Endothelial cell of umbilical vein (primary cell): ENCODE measurements at regions not wholly inside any gene's neighbourhood (a gene's known extent, or its start where the extent isn't known, plus 50 kb on each side); places are given as distances from the start of the nearest gene placed in this dataset.
"Not testable (repeated sequence)": the region's sequence is repeated elsewhere in the genome, so short reads cannot be mapped to it uniquely, and the experiment has no call there.

Experiments
- BruUV-seq: library from RNA; stranded (reverse); fragments of 400-500 nt; replicated peaks from 2 replicates; lab custom pipeline; 2021; lab: Mats Ljungman, UMichigan
- CTCF ChIA-PET: fragments of 300-600, 350-600 bp; sonication (Branson Sonifier 250); formaldehyde crosslinking; loops from one replicate; lab custom pipeline; 2021; ENCODE audit warnings: antibody characterized with exemption, inconsistent platforms; lab: Charles Lee
- POLR2A ChIA-PET: fragments of 300-600, 350-600 bp; sonication (Branson Sonifier 250); formaldehyde crosslinking; loops from one replicate; lab custom pipeline; 2021; ENCODE audit warnings: antibody characterized with exemption, inconsistent platforms; lab: Charles Lee
- DNase-seq: peaks from one replicate; pipeline ENCODE4 v3.0.0-alpha.2; 2011; ENCODE audit warnings: low read depth, low spot score
- FAIRE-seq: peaks from 2 replicates; lab custom pipeline; 2011; peaks lifted over from hg19 to GRCh38; lab: Jason Lieb, UNC
- H2AFZ ChIP-seq: 2 replicates; pipeline ENCODE4 v1.6.0; 2012; ENCODE audit warnings: low read depth, low read length, control low read depth, inconsistent platforms
- H3K27ac ChIP-seq: 2 replicates; pipeline ENCODE4 v1.5.1; 2011; ENCODE audit warnings: low read depth, mild to moderate bottlenecking, control low read depth, low read length, moderate library complexity; ENCODE audit not compliant: insufficient read depth
- H3K27me3 ChIP-seq, 2 experiments: 2 replicates each; pipeline versions ENCODE4 v1.6.0 to v1.6.1; 2011; ENCODE audit warnings: low read length in 2 of 2, mixed read lengths in 1 of 2; ENCODE audit not compliant: control insufficient read depth in 2 of 2, insufficient read depth in 2 of 2
- H3K36me3 ChIP-seq, 2 experiments: 2 replicates in 1 of 2; 3 replicates in 1 of 2; pipeline ENCODE4 v1.5.1; 2011; ENCODE audit warnings: low read length in 2 of 2, mild to moderate bottlenecking in 1 of 2, moderate library complexity in 1 of 2; ENCODE audit not compliant: control insufficient read depth in 2 of 2, insufficient read depth in 2 of 2; ENCODE audit errors: extremely low read depth in 1 of 2
- H3K4me1 ChIP-seq: 3 replicates; pipeline ENCODE4 v1.5.1; 2011; ENCODE audit warnings: mild to moderate bottlenecking, low read length; ENCODE audit not compliant: control insufficient read depth, insufficient read depth; ENCODE audit errors: extremely low read depth
- H3K4me2 ChIP-seq: 2 replicates; pipeline ENCODE4 v1.6.1; 2011; ENCODE audit warnings: low read length, control low read depth, mixed read lengths; ENCODE audit not compliant: insufficient read depth
- H3K4me3 ChIP-seq, 3 experiments: fragments of 200-600 bp in 1 of 3; sonication (generic), shearing (Covaris generic) in 1 of 3; replicated peaks in 1 of 3; 2 replicates each; pipeline ENCODE4 v1.5.1; 2011 to 2016; ENCODE audit warnings: control low read depth in 3 of 3, low read length in 3 of 3, mild to moderate bottlenecking in 2 of 3, inconsistent platforms in 1 of 3, low read depth in 1 of 3, moderate library complexity in 1 of 3; ENCODE audit not compliant: insufficient read depth in 1 of 3
- H3K79me2 ChIP-seq: 2 replicates; pipeline ENCODE4 v1.6.0; 2012; ENCODE audit warnings: low read length, inconsistent platforms; ENCODE audit not compliant: control insufficient read depth, insufficient read depth
- H3K9ac ChIP-seq: replicated peaks from 2 replicates; pipeline ENCODE3; 2011; ENCODE audit warnings: low read length, control low read depth; ENCODE audit not compliant: insufficient read depth; ENCODE audit errors: extremely low read depth
- H3K9me1 ChIP-seq: replicated peaks from 3 replicates; pipeline ENCODE4 v1.6.0; 2011; ENCODE audit warnings: mild to moderate bottlenecking, low read length; ENCODE audit not compliant: control insufficient read depth, insufficient read depth; ENCODE audit errors: extremely low read depth
- H3K9me3 ChIP-seq: replicated peaks from 2 replicates; pipeline ENCODE4 v1.5.1; 2012; ENCODE audit warnings: low read length, inconsistent platforms; ENCODE audit not compliant: control insufficient read depth, insufficient read depth
- H4K20me1 ChIP-seq: replicated peaks from 2 replicates; pipeline ENCODE3; 2011; ENCODE audit warnings: mild to moderate bottlenecking, low read length; ENCODE audit not compliant: control insufficient read depth, insufficient read depth; ENCODE audit errors: extremely low read depth
- EZH2 ChIP-seq: IDR thresholded peaks from 2 replicates; pipeline ENCODE4 v1.6.1; 2012; ENCODE audit warnings: borderline replicate concordance, low read depth, mild to moderate bottlenecking, moderate library complexity, low read length, inconsistent platforms; ENCODE audit not compliant: severe bottlenecking
- FOS ChIP-seq: IDR thresholded peaks from 2 replicates; pipeline ENCODE4 v1.6.1; 2011; ENCODE audit warnings: mild to moderate bottlenecking, low read length, moderate library complexity, borderline replicate concordance; ENCODE audit not compliant: insufficient read depth
- GATA2 ChIP-seq: IDR thresholded peaks from 2 replicates; pipeline ENCODE4 v1.7.0; 2011; ENCODE audit warnings: low read depth, mild to moderate bottlenecking, moderate library complexity, mixed read lengths, low read length; ENCODE audit not compliant: insufficient read length, insufficient read depth
- JUN ChIP-seq: IDR thresholded peaks from 2 replicates; pipeline ENCODE4 v1.6.1; 2011; ENCODE audit warnings: borderline replicate concordance, low read depth; ENCODE audit not compliant: insufficient read length, insufficient read depth
- MAX ChIP-seq: IDR thresholded peaks from 2 replicates; pipeline ENCODE4 v1.6.1; 2011; ENCODE audit not compliant: insufficient read depth, insufficient read length
- MYC ChIP-seq: IDR thresholded peaks from one replicate; pipeline ENCODE4 v1.6.1; 2011; ENCODE audit warnings: mild to moderate bottlenecking, low read depth, low read length
- POLR2A ChIP-seq: IDR thresholded peaks from 2 replicates; pipeline ENCODE4 v1.6.1; 2012; ENCODE audit warnings: low read depth, mild to moderate bottlenecking, control low read depth, low read length
- POLR2AphosphoS5 ChIP-seq: IDR thresholded peaks from 2 replicates; pipeline ENCODE4 v1.6.1; 2012; ENCODE audit warnings: low read depth, mild to moderate bottlenecking, control low read depth, low read length, moderate library complexity; ENCODE audit not compliant: insufficient read depth
- dilution Hi-C: fragments of 300-500 bp; cut with MboI; formaldehyde crosslinking; loops from one replicate; pipeline ENCODE4 v1.15.0; 2019; ENCODE audit warnings: low sequenced_read_pairs; ENCODE audit not compliant: extremely low pct_ligation_motif_present
- intact Hi-C: fragments of 100-400 bp; cut with micrococcal nuclease; formaldehyde crosslinking; loops from one replicate; pipeline ENCODE4 v1.10.0; 2022
- TF ChIP-seq, protein P1 (sequence below), 2 donors: IDR thresholded peaks; 1 replicate in 1 of 2; 2 replicates in 1 of 2; pipeline ENCODE4 v1.5.1; 2011; ENCODE audit warnings: low read length in 2 of 2, mild to moderate bottlenecking in 2 of 2, moderate library complexity in 2 of 2, control low read depth in 1 of 2, inconsistent platforms in 1 of 2, low read depth in 1 of 2; ENCODE audit not compliant: insufficient read depth in 1 of 2; ENCODE audit errors: extremely low read depth in 1 of 2

- CTCF ChIA-PET, H2AFZ ChIP-seq, H3K9ac ChIP-seq, FAIRE-seq, H3K4me3 ChIP-seq, H3K79me2 ChIP-seq, POLR2A ChIA-PET, H3K27me3 ChIP-seq, DNase-seq, dilution Hi-C loops, H3K4me1 ChIP-seq, H3K9me3 ChIP-seq, H3K9me1 ChIP-seq, intact Hi-C loops, H3K36me3 ChIP-seq, H4K20me1 ChIP-seq, H3K27ac ChIP-seq, BruUV-seq, H3K4me2 ChIP-seq: not testable (repeated sequence)
Observed at GRCh38 chr4:162740228-162740627, 426.5 kb downstream of the NAF1 start.

DNA sequence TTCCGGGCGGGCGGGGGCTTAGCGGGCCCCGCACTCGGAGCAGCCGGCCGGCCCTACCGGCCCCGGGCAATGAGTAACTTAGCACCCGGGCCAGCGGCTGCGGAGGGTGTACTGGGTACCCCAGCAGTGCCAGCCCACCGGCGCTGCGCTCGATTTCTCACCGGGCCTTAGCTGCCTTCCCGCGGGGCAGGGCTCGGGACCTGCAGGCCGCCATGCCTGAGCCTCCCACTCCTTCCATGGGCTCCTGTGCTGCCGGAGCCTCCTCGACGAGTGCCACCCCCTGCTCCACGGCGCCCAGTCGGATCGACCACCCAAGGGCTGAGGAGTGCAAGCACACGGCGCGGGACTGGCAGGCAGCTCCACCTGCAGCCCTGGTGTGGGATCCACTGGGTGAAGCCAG, 427.1 kb downstream of the NAF1 start:
- H3K4me2 ChIP-seq, dilution Hi-C loops, H3K27me3 ChIP-seq, POLR2A ChIA-PET, H3K9me1 ChIP-seq, BruUV-seq, H3K9me3 ChIP-seq, H3K4me3 ChIP-seq, H3K4me1 ChIP-seq, intact Hi-C loops, H3K27ac ChIP-seq, CTCF ChIA-PET, H3K36me3 ChIP-seq, DNase-seq, H2AFZ ChIP-seq, FAIRE-seq, H4K20me1 ChIP-seq, H3K79me2 ChIP-seq, H3K9ac ChIP-seq: not testable (repeated sequence)

DNA sequence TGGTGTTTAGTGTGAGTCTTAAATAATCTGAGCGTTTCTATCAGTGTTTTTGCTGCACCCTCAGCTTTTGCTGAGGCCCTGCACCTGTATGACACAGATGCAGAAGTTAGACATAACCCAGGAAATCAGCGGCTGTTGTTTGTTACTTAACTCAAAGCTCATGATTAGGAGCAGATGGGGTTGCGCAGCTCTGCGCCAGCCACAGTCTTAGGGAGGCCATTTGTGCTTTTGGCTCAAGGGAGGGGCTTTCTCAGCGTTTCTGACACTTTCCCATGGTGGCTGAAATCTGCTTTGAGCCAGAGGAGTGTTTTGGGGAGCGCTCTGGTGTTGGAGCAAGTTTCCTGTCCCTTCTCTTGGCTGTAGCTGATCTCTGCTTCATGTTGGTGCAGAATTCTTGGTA, 433.8 kb downstream of the NAF1 start:
- Histone ChIP-seq H3K4me2 (no peak overlapping the region), H3K27ac (no peak overlapping the region), H3K9ac (no peak overlapping the region), H3K4me1 (no peaks in the 10 kb centered on the region), H3K36me3 (no peaks in the 10 kb centered on the region), H3K9me3 (no peaks in the 10 kb centered on the region), H3K27me3 (no peaks in the 10 kb centered on the region), H4K20me1 (no peaks in the 10 kb centered on the region), H3K9me1 (no peaks in the 10 kb centered on the region), H3K79me2 (no peaks in the 10 kb centered on the region), H2AFZ (no peak overlapping the region), H3K4me3 (no peak overlapping the region)
- ChIA-PET POLR2A (no interaction called here), CTCF (no interaction called here)
- FAIRE-seq: no peak
- intact Hi-C loops (no loop called here), dilution Hi-C loops (no loop called here)
- TF ChIP-seq FOS: no peak
- TF ChIP-seq POLR2AphosphoS5: no peak
- no peak for TF ChIP-seq JUN
- TF ChIP-seq EZH2: no peak
- TF ChIP-seq POLR2A: no peak
- no peak for TF ChIP-seq GATA2
- TF ChIP-seq MAX: no peak
- TF ChIP-seq, protein P1, sequence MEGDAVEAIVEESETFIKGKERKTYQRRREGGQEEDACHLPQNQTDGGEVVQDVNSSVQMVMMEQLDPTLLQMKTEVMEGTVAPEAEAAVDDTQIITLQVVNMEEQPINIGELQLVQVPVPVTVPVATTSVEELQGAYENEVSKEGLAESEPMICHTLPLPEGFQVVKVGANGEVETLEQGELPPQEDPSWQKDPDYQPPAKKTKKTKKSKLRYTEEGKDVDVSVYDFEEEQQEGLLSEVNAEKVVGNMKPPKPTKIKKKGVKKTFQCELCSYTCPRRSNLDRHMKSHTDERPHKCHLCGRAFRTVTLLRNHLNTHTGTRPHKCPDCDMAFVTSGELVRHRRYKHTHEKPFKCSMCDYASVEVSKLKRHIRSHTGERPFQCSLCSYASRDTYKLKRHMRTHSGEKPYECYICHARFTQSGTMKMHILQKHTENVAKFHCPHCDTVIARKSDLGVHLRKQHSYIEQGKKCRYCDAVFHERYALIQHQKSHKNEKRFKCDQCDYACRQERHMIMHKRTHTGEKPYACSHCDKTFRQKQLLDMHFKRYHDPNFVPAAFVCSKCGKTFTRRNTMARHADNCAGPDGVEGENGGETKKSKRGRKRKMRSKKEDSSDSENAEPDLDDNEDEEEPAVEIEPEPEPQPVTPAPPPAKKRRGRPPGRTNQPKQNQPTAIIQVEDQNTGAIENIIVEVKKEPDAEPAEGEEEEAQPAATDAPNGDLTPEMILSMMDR (IDR thresholded peaks at IDR 0.05; ENCODE audit: extremely low read depth in 1 of 2, insufficient read depth in 1 of 2, low read depth in 1 of 2, low read length in 2 of 2): no peak
- TF ChIP-seq MYC: no peak
- no TSS peak for BruUV-seq
- DNase-seq: no peak
